Sigmoid colon (tissue), 6 donors: ENCODE measurements at regions not wholly inside any gene's neighbourhood (a gene's known extent, or its start where the extent isn't known, plus 50 kb on each side); places are given as distances from the start of the nearest gene placed in this dataset.

Experiments
- DNase-seq: peaks from one replicate; pipeline ENCODE4 v3.0.0-alpha.2; 2019
- H3K27ac ChIP-seq, 4 donors: fragments of 200-600 bp; sonication (generic); one replicate each; pipeline ENCODE4 v1.5.1; 2016 to 2019; ENCODE audit warnings: mild to moderate bottlenecking in 1 of 4
- H3K27me3 ChIP-seq, 3 donors: fragments of 200-600 bp; sonication (generic); one replicate each; pipeline ENCODE4 v1.5.1; 2019; ENCODE audit warnings: mild to moderate bottlenecking in 1 of 3
- H3K36me3 ChIP-seq, 4 donors: fragments of 200-600 bp; sonication (generic); one replicate each; pipeline ENCODE4 v1.5.1; 2016 to 2019
- H3K4me1 ChIP-seq, 4 donors: fragments of 200-600 bp; sonication (generic); one replicate each; pipeline ENCODE4 v1.5.1; 2017 to 2019
- H3K4me3 ChIP-seq, 4 donors: fragments of 200-600 bp; sonication (generic); one replicate each; pipeline ENCODE4 v1.5.1; 2017 to 2019; ENCODE audit warnings: mild to moderate bottlenecking in 2 of 4, moderate library complexity in 1 of 4
- H3K9me3 ChIP-seq, 4 donors: fragments of 200-600 bp in 3 of 4; sonication (generic) in 3 of 4; one replicate each; pipeline versions ENCODE4 v1.5.1 to v1.6.1; 2013 to 2019
- CTCF ChIP-seq, 4 experiments: fragments of 450-650 bp in 3 of 4; fragments of 200-600 bp in 1 of 4; IDR thresholded peaks; one replicate each; pipeline ENCODE4 v1.5.1; 2016 to 2019; ENCODE audit warnings: antibody characterized with exemption in 4 of 4, mild to moderate bottlenecking in 3 of 4, moderate library complexity in 2 of 4
- EP300 ChIP-seq, 4 donors: sonication (generic); formaldehyde crosslinking; IDR thresholded peaks; one replicate each; pipeline ENCODE4 v1.6.1; 2017; ENCODE audit warnings: antibody characterized with exemption in 4 of 4
- POLR2A ChIP-seq, 2 donors: fragments of 450-650 bp; IDR thresholded peaks; one replicate each; pipeline ENCODE4 v1.6.1; 2016; ENCODE audit warnings: antibody characterized with exemption in 2 of 2, mild to moderate bottlenecking in 2 of 2, moderate library complexity in 2 of 2
- POLR2AphosphoS5 ChIP-seq, 4 donors: sonication (generic); formaldehyde crosslinking; IDR thresholded peaks; one replicate each; pipeline ENCODE4 v1.6.1; 2017; ENCODE audit warnings: antibody characterized with exemption in 4 of 4
- WGBS, 2 donors: extraction: QIAGEN DNeasy Blood & Tissue Kit; methylation state at CpG; one replicate each; pipeline ENCODE4 v1.1.7; 2013; 5-methylcytosine and 5-hydroxymethylcytosine counted together
- intact Hi-C: fragments of 100-400 bp; cut with DNase I; formaldehyde crosslinking; loops from one replicate; pipeline ENCODE4 v1.15.1; 2023
- donor health status: healthy with polysubstance abuse.
- donor health status: healthy.

GRCh38 chr3:193791041-193792032 lies 198.3 kb downstream of the OPA1 start:
- H3K4me3 ChIP-seq = no peak overlapping the region
- no peak for DNase-seq
- WGBS, 2 donors = 55 to 73% methylated on average over 17 of the region's 17 CpGs
- no peak overlapping the region for H3K27ac ChIP-seq
- intact Hi-C loops = no loop called here
- TF ChIP-seq CTCF (IDR thresholded peaks at IDR 0.05) = no peak
- TF ChIP-seq EP300 (IDR thresholded peaks at IDR 0.05) = no peak
- no peak for TF ChIP-seq POLR2A (IDR thresholded peaks at IDR 0.05)
- no peak for TF ChIP-seq POLR2AphosphoS5 (IDR thresholded peaks at IDR 0.05)
- peaks cover 3 to 18% (median 11%) of the 10 kb centered on the region in 4 donors for H3K4me1 ChIP-seq
- H3K36me3 ChIP-seq = no peaks in the 10 kb centered on the region
- no peaks in the 10 kb centered on the region for H3K9me3 ChIP-seq
- no peaks in the 10 kb centered on the region for H3K27me3 ChIP-seq

- Histone ChIP-seq H3K9me3 (no peaks in the 10 kb centered on the region), H3K27me3 (no peaks in the 10 kb centered on the region), H3K4me3 (no peak overlapping the region), H3K4me1 (peaks cover 2 to 9% (median 8%) of the 10 kb centered on the region in 4 donors), H3K36me3 (no peaks in the 10 kb centered on the region), H3K27ac (no peak overlapping the region)
- TF ChIP-seq POLR2A (IDR thresholded peaks at IDR 0.05) = no peak
- no peak for TF ChIP-seq POLR2AphosphoS5 (IDR thresholded peaks at IDR 0.05)
- TF ChIP-seq EP300 (IDR thresholded peaks at IDR 0.05) = no peak
- no peak for TF ChIP-seq CTCF (IDR thresholded peaks at IDR 0.05)
- intact Hi-C loops = no loop called here
- DNase-seq = no peak
- WGBS, 2 donors = 89 to 96% methylated on average over 7 of the region's 7 CpGs
These were observed 200.1 kb downstream of the OPA1 start for GRCh38 chr3:193793123-193793522.

- 67 to 75% methylated on average over 11 of the region's 11 CpGs for WGBS, 2 donors
- Histone ChIP-seq H3K4me1 (no peaks in the 10 kb centered on the region), H3K27me3 (no peaks in the 10 kb centered on the region), H3K9me3 (no peaks in the 10 kb centered on the region), H3K4me3 (no peak overlapping the region), H3K36me3 (no peaks in the 10 kb centered on the region), H3K27ac (no peak overlapping the region)
- no peak for DNase-seq
- intact Hi-C loops = no loop called here
- TF ChIP-seq EP300 (IDR thresholded peaks at IDR 0.05) = no peak
- TF ChIP-seq POLR2A (IDR thresholded peaks at IDR 0.05) = no peak
- TF ChIP-seq CTCF (IDR thresholded peaks at IDR 0.05) = no peak
- no peak for TF ChIP-seq POLR2AphosphoS5 (IDR thresholded peaks at IDR 0.05)
These were observed 201.2 kb downstream of the OPA1 start for GRCh38 chr3:193794002-193794881.

GRCh38 chr3:193795062-193795690 lies 202.2 kb downstream of the OPA1 start:
- Histone ChIP-seq H3K9me3 (no peaks in the 10 kb centered on the region), H3K36me3 (no peaks in the 10 kb centered on the region), H3K27ac (no peak overlapping the region), H3K27me3 (no peaks in the 10 kb centered on the region), H3K4me1 (no peaks in the 10 kb centered on the region), H3K4me3 (no peak overlapping the region)
- intact Hi-C loops = no loop called here
- no peak for DNase-seq
- 90 to 92% methylated on average over 12 of the region's 12 CpGs for WGBS, 2 donors
- TF ChIP-seq EP300 (IDR thresholded peaks at IDR 0.05) = no peak
- no peak for TF ChIP-seq POLR2AphosphoS5 (IDR thresholded peaks at IDR 0.05)
- TF ChIP-seq CTCF (IDR thresholded peaks at IDR 0.05) = no peak
- TF ChIP-seq POLR2A (IDR thresholded peaks at IDR 0.05) = no peak
